Hepatocyte (in vitro differentiated cells): ENCODE measurements at regions not wholly inside any gene's neighbourhood (a gene's known extent, or its start where the extent isn't known, plus 50 kb on each side); places are given as distances from the start of the nearest gene placed in this dataset.

Experiments used
- EZH2phosphoT487 ChIP-seq: fragments of 200-600 bp; sonication (generic); IDR thresholded peaks from one replicate; pipeline ENCODE4 v1.6.1; 2018; ENCODE audit warnings: antibody characterized with exemption, mild to moderate bottlenecking, low read depth, moderate library complexity; ENCODE audit not compliant: unreplicated experiment, severe bottlenecking
- TF ChIP-seq, protein P1 (sequence below): fragments of 200-600 bp; sonication (generic); IDR thresholded peaks from 2 replicates; pipeline ENCODE4 v1.5.1; 2016; ENCODE audit warnings: antibody characterized with exemption, mild to moderate bottlenecking; ENCODE audit not compliant: poor library complexity

DNA sequence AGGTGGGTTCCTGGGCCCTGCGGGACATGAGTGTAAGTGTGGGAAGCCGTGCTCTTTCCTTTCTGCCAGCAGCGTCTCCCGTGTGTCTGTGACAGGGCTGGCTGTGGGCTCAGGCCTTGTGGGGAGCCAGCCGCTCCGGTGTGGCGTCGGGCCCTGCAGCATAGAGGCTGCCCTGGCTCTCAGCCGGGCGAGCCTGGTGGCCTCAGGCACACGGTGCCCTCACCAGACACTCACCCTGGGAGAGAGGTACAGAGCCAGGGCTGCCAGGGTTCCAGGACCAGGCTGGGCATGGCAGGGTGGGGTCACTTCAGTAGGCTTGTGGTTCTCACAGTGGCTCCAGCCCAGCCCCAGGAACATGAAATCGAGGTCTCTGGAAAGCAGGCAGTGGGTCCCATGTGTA lies 324.8 kb downstream of the TEX29 start:
- TF ChIP-seq EZH2phosphoT487: no peak
- TF ChIP-seq, protein P1, sequence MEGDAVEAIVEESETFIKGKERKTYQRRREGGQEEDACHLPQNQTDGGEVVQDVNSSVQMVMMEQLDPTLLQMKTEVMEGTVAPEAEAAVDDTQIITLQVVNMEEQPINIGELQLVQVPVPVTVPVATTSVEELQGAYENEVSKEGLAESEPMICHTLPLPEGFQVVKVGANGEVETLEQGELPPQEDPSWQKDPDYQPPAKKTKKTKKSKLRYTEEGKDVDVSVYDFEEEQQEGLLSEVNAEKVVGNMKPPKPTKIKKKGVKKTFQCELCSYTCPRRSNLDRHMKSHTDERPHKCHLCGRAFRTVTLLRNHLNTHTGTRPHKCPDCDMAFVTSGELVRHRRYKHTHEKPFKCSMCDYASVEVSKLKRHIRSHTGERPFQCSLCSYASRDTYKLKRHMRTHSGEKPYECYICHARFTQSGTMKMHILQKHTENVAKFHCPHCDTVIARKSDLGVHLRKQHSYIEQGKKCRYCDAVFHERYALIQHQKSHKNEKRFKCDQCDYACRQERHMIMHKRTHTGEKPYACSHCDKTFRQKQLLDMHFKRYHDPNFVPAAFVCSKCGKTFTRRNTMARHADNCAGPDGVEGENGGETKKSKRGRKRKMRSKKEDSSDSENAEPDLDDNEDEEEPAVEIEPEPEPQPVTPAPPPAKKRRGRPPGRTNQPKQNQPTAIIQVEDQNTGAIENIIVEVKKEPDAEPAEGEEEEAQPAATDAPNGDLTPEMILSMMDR: no peak
